ENCODE measurements at regions not wholly inside any gene's neighbourhood (a gene's known extent, or its start where the extent isn't known, plus 50 kb on each side); places are given as distances from the start of the nearest gene placed in this dataset.

GRCh38 chr5:117082977-117083376 is 508.4 kb upstream of the SEMA6A start:
- TF ChIP-seq CTCF (IDR thresholded peaks at IDR 0.05 in 8 of 11, conservative IDR thresholded peaks at IDR 0.05 in 3 of 11) = no peak
- TF ChIP-seq POLR2A (IDR thresholded peaks at IDR 0.05) = no peak
- TF ChIP-seq POLR2AphosphoS5 (IDR thresholded peaks at IDR 0.05) = no peak

Data from spleen (tissue), 7 donors.